Sigmoid colon (tissue), 4 donors: ENCODE measurements at regions not wholly inside any gene's neighbourhood (a gene's known extent, or its start where the extent isn't known, plus 50 kb on each side); places are given as distances from the start of the nearest gene placed in this dataset.

Experiments used
- EP300 ChIP-seq, 4 donors: sonication (generic); formaldehyde crosslinking; IDR thresholded peaks; one replicate each; pipeline ENCODE4 v1.6.1; 2017; ENCODE audit warnings: antibody characterized with exemption in 4 of 4
- POLR2A ChIP-seq, 2 donors: fragments of 450-650 bp; IDR thresholded peaks; one replicate each; pipeline ENCODE4 v1.6.1; 2016; ENCODE audit warnings: antibody characterized with exemption in 2 of 2, mild to moderate bottlenecking in 2 of 2, moderate library complexity in 2 of 2
- POLR2AphosphoS5 ChIP-seq, 4 donors: sonication (generic); formaldehyde crosslinking; IDR thresholded peaks; one replicate each; pipeline ENCODE4 v1.6.1; 2017; ENCODE audit warnings: antibody characterized with exemption in 4 of 4
- TF ChIP-seq, protein P1 (sequence below), 4 experiments: fragments of 450-650 bp in 3 of 4; fragments of 200-600 bp in 1 of 4; IDR thresholded peaks; one replicate each; pipeline ENCODE4 v1.5.1; 2016 to 2019; ENCODE audit warnings: antibody characterized with exemption in 4 of 4, mild to moderate bottlenecking in 3 of 4, moderate library complexity in 2 of 4

DNA sequence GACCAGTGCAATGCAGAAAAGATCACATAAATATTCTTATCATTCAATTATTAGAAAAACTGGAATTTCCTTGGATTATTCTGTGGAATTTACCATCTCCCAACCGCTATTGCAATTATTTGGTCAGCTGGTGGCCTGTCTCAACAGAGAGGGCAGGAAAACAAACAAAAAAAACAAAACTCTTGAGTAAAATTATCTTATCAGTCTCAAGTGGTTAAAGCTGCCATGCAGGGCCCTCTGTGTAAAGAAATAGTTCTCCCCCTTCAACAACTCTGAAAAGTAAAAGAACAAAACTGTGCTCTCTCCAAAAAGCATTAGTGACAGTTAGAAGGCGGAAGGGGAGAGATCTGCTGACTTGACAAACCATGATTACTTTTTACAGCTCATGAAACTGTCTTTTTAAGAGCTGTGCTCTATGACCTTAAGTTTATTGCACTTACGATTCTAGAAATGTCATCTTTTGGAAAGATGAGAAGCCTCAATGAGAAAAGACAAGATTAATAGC lies 152.3 kb downstream of the DLEU7 start:
- TF ChIP-seq POLR2AphosphoS5 (IDR thresholded peaks at IDR 0.05) (no peak), POLR2A (IDR thresholded peaks at IDR 0.05) (no peak), EP300 (IDR thresholded peaks at IDR 0.05) (no peak)
- TF ChIP-seq, protein P1, sequence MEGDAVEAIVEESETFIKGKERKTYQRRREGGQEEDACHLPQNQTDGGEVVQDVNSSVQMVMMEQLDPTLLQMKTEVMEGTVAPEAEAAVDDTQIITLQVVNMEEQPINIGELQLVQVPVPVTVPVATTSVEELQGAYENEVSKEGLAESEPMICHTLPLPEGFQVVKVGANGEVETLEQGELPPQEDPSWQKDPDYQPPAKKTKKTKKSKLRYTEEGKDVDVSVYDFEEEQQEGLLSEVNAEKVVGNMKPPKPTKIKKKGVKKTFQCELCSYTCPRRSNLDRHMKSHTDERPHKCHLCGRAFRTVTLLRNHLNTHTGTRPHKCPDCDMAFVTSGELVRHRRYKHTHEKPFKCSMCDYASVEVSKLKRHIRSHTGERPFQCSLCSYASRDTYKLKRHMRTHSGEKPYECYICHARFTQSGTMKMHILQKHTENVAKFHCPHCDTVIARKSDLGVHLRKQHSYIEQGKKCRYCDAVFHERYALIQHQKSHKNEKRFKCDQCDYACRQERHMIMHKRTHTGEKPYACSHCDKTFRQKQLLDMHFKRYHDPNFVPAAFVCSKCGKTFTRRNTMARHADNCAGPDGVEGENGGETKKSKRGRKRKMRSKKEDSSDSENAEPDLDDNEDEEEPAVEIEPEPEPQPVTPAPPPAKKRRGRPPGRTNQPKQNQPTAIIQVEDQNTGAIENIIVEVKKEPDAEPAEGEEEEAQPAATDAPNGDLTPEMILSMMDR (IDR thresholded peaks at IDR 0.05): no peak
